B cell (primary cell): ENCODE measurements at regions not wholly inside any gene's neighbourhood (a gene's known extent, or its start where the extent isn't known, plus 50 kb on each side); places are given as distances from the start of the nearest gene placed in this dataset.

ENCODE experiments used
- ATAC-seq: fragments of 200-7000 bp; cut with Tn5 transposase; one replicate; pipeline ENCODE4 v1.10.0; 2021; ENCODE audit warnings: low read depth, mild to moderate bottlenecking, moderate number of reproducible peaks, moderate library complexity
- CTCF ChIA-PET: fragments of 350-600 bp; sonication (Branson Sonifier 250); formaldehyde crosslinking; loops from one replicate; lab custom pipeline; 2021; ENCODE audit warnings: antibody characterized with exemption, inconsistent platforms; lab: Charles Lee
- POLR2A ChIA-PET: fragments of 350-600 bp; sonication (Branson Sonifier 250); formaldehyde crosslinking; loops from one replicate; lab custom pipeline; 2021; ENCODE audit warnings: antibody characterized with exemption; lab: Charles Lee
- DNase-seq: peaks from one replicate; pipeline ENCODE4 v3.0.0; 2013
- H2AFZ ChIP-seq: 2 replicates; pipeline ENCODE4 v1.6.1; 2012; ENCODE audit warnings: mild to moderate bottlenecking, low read depth, low read length; ENCODE audit not compliant: insufficient read depth, poor library complexity, severe bottlenecking
- H3K27ac ChIP-seq, 2 donors: 1 replicate in 1 of 2; 2 replicates in 1 of 2; pipeline ENCODE4 v1.5.1; 2012 to 2013; ENCODE audit warnings: low read length in 2 of 2, mild to moderate bottlenecking in 2 of 2, moderate library complexity in 1 of 2
- H3K27me3 ChIP-seq, 4 experiments: fragments of 200-600 bp in 1 of 4; sonication (generic) in 1 of 4; replicated peaks in 1 of 4; 1 replicate in 2 of 4; 2 replicates in 2 of 4; pipeline versions ENCODE4 v1.6.1 to v1.7.0; 2013 to 2016; ENCODE audit warnings: low read length in 3 of 4, mild to moderate bottlenecking in 2 of 4, mixed read lengths in 1 of 4, moderate library complexity in 1 of 4; ENCODE audit not compliant: insufficient read depth in 4 of 4, control insufficient read depth in 3 of 4; ENCODE audit errors: control extremely low read depth in 1 of 4
- H3K36me3 ChIP-seq, 2 experiments: replicated peaks in 1 of 2; 1 replicate in 1 of 2; 2 replicates in 1 of 2; pipeline versions ENCODE4 v1.6.1 to v1.7.1; 2013; ENCODE audit warnings: low read length in 1 of 2; ENCODE audit not compliant: insufficient read depth in 2 of 2, control insufficient read depth in 1 of 2; ENCODE audit errors: control extremely low read depth in 1 of 2, extremely low read depth in 1 of 2
- H3K4me1 ChIP-seq, 2 donors: fragments of 200-600 bp in 1 of 2; sonication (generic) in 1 of 2; 1 replicate in 1 of 2; 2 replicates in 1 of 2; pipeline versions ENCODE4 v1.5.1 to v1.6.1; 2013 to 2017; ENCODE audit warnings: low read length in 2 of 2; ENCODE audit not compliant: control insufficient read depth in 2 of 2, insufficient read depth in 2 of 2
- H3K4me2 ChIP-seq: replicated peaks from 2 replicates; pipeline ENCODE3; 2012; ENCODE audit warnings: mild to moderate bottlenecking, low read depth, low read length; ENCODE audit not compliant: poor library complexity, severe bottlenecking
- H3K4me3 ChIP-seq, 5 experiments: fragments of 200-600 bp in 1 of 5; sonication (generic) in 1 of 5; 1 replicate in 3 of 5; 2 replicates in 2 of 5; pipeline versions ENCODE4 v1.5.1 to v1.7.0; 2011 to 2016; ENCODE audit warnings: low read length in 4 of 5, mild to moderate bottlenecking in 4 of 5, low read depth in 2 of 5, control low read depth in 1 of 5, moderate library complexity in 1 of 5; ENCODE audit not compliant: insufficient read depth in 1 of 5; ENCODE audit errors: control extremely low read depth in 1 of 5, extremely low read depth in 1 of 5
- H3K79me2 ChIP-seq: fragments of 200-600 bp; sonication (generic); one replicate; pipeline ENCODE4 v1.6.0; 2016; ENCODE audit warnings: low read length; ENCODE audit not compliant: control insufficient read depth, insufficient read depth
- H3K9ac ChIP-seq: fragments of 200-600 bp; sonication (generic); 2 replicates; pipeline ENCODE4 v1.6.1; 2017; ENCODE audit warnings: mild to moderate bottlenecking, low read length, moderate library complexity
- H3K9me3 ChIP-seq, 3 donors: one replicate each; pipeline versions ENCODE4 v1.6.1 to v1.7.1; 2013; ENCODE audit warnings: low read length in 2 of 3; ENCODE audit not compliant: control insufficient read depth in 2 of 3, insufficient read depth in 1 of 3; ENCODE audit errors: control extremely low read depth in 1 of 3
- H4K20me1 ChIP-seq: 2 replicates; pipeline ENCODE4 v1.6.0; 2012; ENCODE audit warnings: mild to moderate bottlenecking, low read length; ENCODE audit not compliant: insufficient read depth, control insufficient read depth, poor library complexity, severe bottlenecking
- H3K27ac Mint-ChIP-seq: one replicate; pipeline ENCODE4 v1.8.0; 2021; ENCODE audit warnings: mixed read lengths
- H3K27me3 Mint-ChIP-seq: one replicate; pipeline ENCODE4 v1.8.0; 2021; ENCODE audit warnings: mixed read lengths
- H3K4me1 Mint-ChIP-seq: one replicate; pipeline ENCODE4 v1.8.0; 2021; ENCODE audit warnings: mixed read lengths
- H3K4me3 Mint-ChIP-seq: one replicate; pipeline ENCODE4 v1.8.0; 2021; ENCODE audit warnings: mixed read lengths
- H3K9me3 Mint-ChIP-seq: one replicate; pipeline ENCODE4 v1.8.0; 2022; ENCODE audit warnings: mixed read lengths; ENCODE audit not compliant: insufficient read depth
- CTCF ChIP-seq: fragments of 200-600 bp; IDR thresholded peaks from one replicate; pipeline ENCODE4 v1.8.0; 2022; ENCODE audit warnings: antibody characterized with exemption, mild to moderate bottlenecking
- EZH2 ChIP-seq: IDR thresholded peaks from 2 replicates; pipeline ENCODE4 v1.6.1; 2012; ENCODE audit warnings: borderline replicate concordance, low read depth, mild to moderate bottlenecking, moderate library complexity, low read length; ENCODE audit not compliant: insufficient read depth, poor library complexity, severe bottlenecking
- WGBS: methylation state at CpG from one replicate; pipeline ENCODE4 v1.1.5; 2013; ENCODE audit warnings: missing lambda C conversion rate; ENCODE audit not compliant: insufficient coverage; 5-methylcytosine and 5-hydroxymethylcytosine counted together
- intact Hi-C: fragments of 100-400 bp; cut with micrococcal nuclease; formaldehyde crosslinking; loops from one replicate; pipeline ENCODE4 v1.10.0; 2022

- H3K4me3 ChIP-seq = no peak overlapping the region
- DNase-seq (no peak), ATAC-seq (no peak)
- H4K20me1 ChIP-seq = no peaks in the 10 kb centered on the region
- no peak overlapping the region for H3K27ac ChIP-seq
- H3K27me3 ChIP-seq = no peaks in the 10 kb centered on the region
- no peak overlapping the region for H3K27ac Mint-ChIP-seq
- intact Hi-C loops = no loop called here
- no peaks in the 10 kb centered on the region for H3K4me1 ChIP-seq
- no peak overlapping the region for H2AFZ ChIP-seq
- POLR2A ChIA-PET = no interaction called here
- H3K9me3 ChIP-seq = no peaks in the 10 kb centered on the region
- H3K27me3 Mint-ChIP-seq = peaks cover 3% of the 10 kb centered on the region
- H3K4me1 Mint-ChIP-seq = no peaks in the 10 kb centered on the region
- H3K9ac ChIP-seq = no peak overlapping the region
- no peak overlapping the region for H3K4me3 Mint-ChIP-seq
- 100% methylated on average over 1 of the region's 2 CpGs for WGBS
- CTCF ChIA-PET = no interaction called here
- H3K9me3 Mint-ChIP-seq = no peaks in the 10 kb centered on the region
- H3K36me3 ChIP-seq = no peaks in the 10 kb centered on the region
- TF ChIP-seq CTCF (no peak), EZH2 (no peak)
- H3K79me2 ChIP-seq = no peaks in the 10 kb centered on the region
- no peak overlapping the region for H3K4me2 ChIP-seq
These were observed 206.3 kb upstream of the TP63 start for GRCh38 chr3:189424922-189425321.

- Mint-ChIP-seq H3K27ac (no peak overlapping the region), H3K9me3 (peaks cover 2% of the 10 kb centered on the region), H3K27me3 (peaks cover 7% of the 10 kb centered on the region), H3K4me3 (no peak overlapping the region), H3K4me1 (no peaks in the 10 kb centered on the region)
- intact Hi-C loops = no loop called here
- Histone ChIP-seq H3K9ac (no peak overlapping the region), H3K27me3 (peaks cover 0 to 2% (median 0%) of the 10 kb centered on the region in 4 experiments), H3K4me1 (no peaks in the 10 kb centered on the region), H3K79me2 (no peaks in the 10 kb centered on the region), H3K36me3 (no peaks in the 10 kb centered on the region), H3K4me2 (no peak overlapping the region), H2AFZ (no peak overlapping the region), H3K4me3 (no peak overlapping the region), H4K20me1 (no peaks in the 10 kb centered on the region), H3K9me3 (peaks cover 0 to 13% (median 2%) of the 10 kb centered on the region in 3 donors), H3K27ac (no peak overlapping the region)
- CTCF ChIA-PET = no interaction called here
- POLR2A ChIA-PET = no interaction called here
- TF ChIP-seq CTCF (no peak), EZH2 (no peak)
- no peak for ATAC-seq
- WGBS = no CpG with 5 or more reads among the region's 1 CpG
- DNase-seq = no peak
These were observed 202.2 kb upstream of the TP63 start for GRCh38 chr3:189429019-189429418.
